GM20000 (cell line): ENCODE measurements at regions not wholly inside any gene's neighbourhood (a gene's known extent, or its start where the extent isn't known, plus 50 kb on each side); places are given as distances from the start of the nearest gene placed in this dataset.
"Not testable (repeated sequence)": the region's sequence is repeated elsewhere in the genome, so short reads cannot be mapped to it uniquely, and the experiment has no call there.

ENCODE experiments used
- DNase-seq: peaks from one replicate; pipeline ENCODE4 v3.0.0; 2012; ENCODE audit warnings: low spot score
- CTCF ChIP-seq: IDR thresholded peaks from 2 replicates; pipeline ENCODE4 v1.5.1; 2012; ENCODE audit warnings: mild to moderate bottlenecking, control low read depth; ENCODE audit errors: extremely low read depth, missing control alignments

DNA sequence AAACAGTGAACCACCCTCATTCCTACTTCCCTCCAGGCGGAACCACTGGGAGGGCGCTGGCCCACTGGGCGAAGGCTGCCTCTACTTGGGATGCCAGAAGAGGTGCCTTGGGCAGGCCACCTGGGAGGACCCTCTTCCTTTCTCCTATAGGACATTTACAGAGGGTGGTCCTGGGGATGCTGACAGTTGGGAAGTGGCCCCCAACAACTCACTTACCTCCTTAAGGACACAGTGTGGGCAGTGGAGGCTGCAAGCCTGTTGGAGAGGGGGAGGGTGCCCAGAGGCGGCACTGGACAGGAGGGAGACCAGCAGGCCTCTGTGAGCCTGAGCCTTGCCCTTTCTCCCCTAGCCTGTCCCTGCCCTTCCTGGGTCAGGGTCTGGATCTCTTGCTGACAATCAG is 346.4 kb upstream of the HS6ST1 start:
- DNase-seq = no peak
- no peak for TF ChIP-seq CTCF

DNA sequence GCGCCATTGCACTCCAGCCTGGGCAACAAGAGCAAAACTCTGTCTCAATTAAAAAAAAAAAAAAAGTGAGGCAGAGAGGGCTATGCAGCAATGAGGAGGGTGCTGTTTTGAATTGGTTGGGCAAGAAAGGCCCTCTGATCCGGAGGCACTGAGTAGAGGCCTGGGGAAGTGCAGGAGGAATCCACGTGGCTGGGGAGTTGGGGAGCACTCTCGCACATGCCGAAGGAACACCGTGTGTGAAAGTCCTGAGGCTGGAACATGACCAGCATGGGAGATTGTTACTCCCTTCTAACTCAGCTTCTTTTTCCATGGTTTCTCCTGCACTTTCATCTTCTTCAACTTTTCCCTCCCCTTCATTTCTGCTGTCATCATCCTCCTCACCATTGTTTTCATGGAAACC is 347.9 kb upstream of the HS6ST1 start:
- TF ChIP-seq CTCF = no peak
- no peak for DNase-seq

DNA sequence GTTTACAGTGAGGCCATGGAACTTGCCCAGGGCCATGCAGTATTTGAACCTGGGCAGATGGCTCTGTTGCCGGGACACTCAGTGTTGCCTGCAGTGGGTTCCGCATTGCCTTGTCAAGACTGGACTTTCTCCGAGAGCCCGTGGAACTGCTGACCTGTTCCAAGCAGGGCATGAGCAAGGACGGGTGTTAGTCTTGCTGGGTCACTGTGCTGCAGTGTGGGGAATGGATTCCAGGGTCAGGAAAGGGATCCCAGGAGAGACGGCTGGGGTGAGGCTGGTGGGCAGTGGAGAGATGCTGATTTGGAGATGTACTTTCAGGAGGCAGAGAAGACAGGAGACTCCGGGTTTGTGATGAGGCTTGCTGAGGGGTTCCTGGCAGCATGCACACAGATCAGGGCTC is 348.7 kb upstream of the HS6ST1 start:
- DNase-seq = no peak
- no peak for TF ChIP-seq CTCF

GRCh38 chr2:128668946-128669345 is 350.3 kb upstream of the HS6ST1 start:
- TF ChIP-seq CTCF = no peak
- DNase-seq = no peak

DNA sequence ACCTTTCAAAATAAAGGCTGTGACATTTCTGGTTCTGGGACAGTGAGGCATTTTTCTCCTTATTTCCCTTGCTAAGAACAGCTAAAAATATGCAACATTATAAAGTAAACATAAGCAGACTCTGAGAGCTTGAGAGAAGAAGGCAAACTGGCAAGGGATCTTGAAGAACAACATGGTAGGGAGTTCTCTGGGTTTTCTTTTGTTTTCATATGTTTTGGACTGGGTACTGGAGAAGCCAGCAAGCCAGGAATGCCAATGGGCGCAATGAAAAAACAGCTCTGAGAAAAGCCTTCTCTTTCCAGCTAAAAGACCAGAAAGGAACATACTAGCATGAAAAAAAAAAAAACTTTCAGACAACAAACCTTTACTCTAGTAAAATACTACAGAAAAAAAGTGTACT is 351.4 kb upstream of the HS6ST1 start:
- TF ChIP-seq CTCF = no peak
- DNase-seq = no peak

GRCh38 chr2:128671981-128672757 is 353.5 kb upstream of the HS6ST1 start:
- not testable (repeated sequence) for DNase-seq

GRCh38 chr2:128679680-128680079 is 361.0 kb upstream of the HS6ST1 start:
- DNase-seq = not testable (repeated sequence)

- TF ChIP-seq CTCF = no peak
- DNase-seq = no peak
Observed at GRCh38 chr2:128681507-128681906, 362.8 kb upstream of the HS6ST1 start.
